Thymus (tissue), 11 donors: ENCODE measurements at regions not wholly inside any gene's neighbourhood (a gene's known extent, or its start where the extent isn't known, plus 50 kb on each side); places are given as distances from the start of the nearest gene placed in this dataset.
"Not testable (repeated sequence)": the region's sequence is repeated elsewhere in the genome, so short reads cannot be mapped to it uniquely, and the experiment has no call there.

Source experiments
- DNase-seq, 9 donors: peaks; one replicate each; pipeline ENCODE4 v3.0.0-alpha.2; 2013; ENCODE audit warnings: low spot score in 9 of 9, low read depth in 6 of 9, missing footprints in 1 of 9
- H3K27ac ChIP-seq, 2 donors: one replicate each; pipeline ENCODE4 v1.5.1; 2013; ENCODE audit warnings: control low read depth in 1 of 2, low read depth in 1 of 2, low read length in 1 of 2, mild to moderate bottlenecking in 1 of 2, moderate library complexity in 1 of 2
- H3K27me3 ChIP-seq, 2 donors: one replicate each; pipeline ENCODE4 v1.5.1; 2013; ENCODE audit warnings: low read length in 1 of 2; ENCODE audit not compliant: control insufficient read depth in 2 of 2, insufficient read depth in 1 of 2
- H3K36me3 ChIP-seq, 2 donors: one replicate each; pipeline ENCODE4 v1.5.1; 2013; ENCODE audit warnings: low read length in 1 of 2, mild to moderate bottlenecking in 1 of 2, moderate library complexity in 1 of 2; ENCODE audit not compliant: control insufficient read depth in 2 of 2, insufficient read depth in 2 of 2
- H3K4me1 ChIP-seq, 2 donors: one replicate each; pipeline ENCODE4 v1.5.1; 2013; ENCODE audit warnings: low read length in 2 of 2; ENCODE audit not compliant: control insufficient read depth in 2 of 2, insufficient read depth in 2 of 2
- H3K4me3 ChIP-seq, 2 donors: one replicate each; pipeline ENCODE4 v1.5.1; 2013; ENCODE audit warnings: low read length in 2 of 2, control low read depth in 1 of 2, mild to moderate bottlenecking in 1 of 2
- H3K9me3 ChIP-seq, 2 donors: one replicate each; pipeline ENCODE4 v1.5.1; 2013; ENCODE audit warnings: low read length in 1 of 2, mild to moderate bottlenecking in 1 of 2; ENCODE audit not compliant: control insufficient read depth in 2 of 2, insufficient read depth in 1 of 2
- WGBS: extraction: QIAGEN DNeasy Blood & Tissue Kit; methylation state at CpG from one replicate; pipeline ENCODE4 v1.1.7; 2013; 5-methylcytosine and 5-hydroxymethylcytosine counted together
- donor health status: healthy.

DNA sequence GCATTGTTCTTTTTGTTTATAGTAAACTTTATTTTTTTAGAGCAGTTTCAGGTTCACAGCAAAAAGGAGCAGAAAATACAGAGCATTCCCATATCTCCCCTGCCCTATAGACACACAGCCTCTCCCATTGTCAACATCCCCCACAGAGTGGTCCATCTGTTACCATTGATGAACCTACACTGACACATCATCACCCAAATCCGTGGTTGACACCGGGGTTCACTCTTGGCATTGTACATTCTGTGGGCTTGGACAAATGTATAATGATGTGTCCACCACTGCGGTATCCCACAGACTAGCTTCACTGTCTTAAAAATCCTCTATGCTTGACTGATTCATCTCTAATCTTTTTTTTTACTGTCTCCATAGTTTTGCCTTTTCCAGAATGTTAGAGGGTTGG is 120.7 kb upstream of the SPATA31C2 start:
- WGBS: 92% methylated on average over 3 of the region's 3 CpGs
- Histone ChIP-seq H3K9me3 (no peaks in the 10 kb centered on the region), H3K27me3 (no peaks in the 10 kb centered on the region), H3K27ac (no peak overlapping the region), H3K36me3 (no peaks in the 10 kb centered on the region), H3K4me3 (no peak overlapping the region), H3K4me1 (no peaks in the 10 kb centered on the region)
- no peak for DNase-seq

DNA sequence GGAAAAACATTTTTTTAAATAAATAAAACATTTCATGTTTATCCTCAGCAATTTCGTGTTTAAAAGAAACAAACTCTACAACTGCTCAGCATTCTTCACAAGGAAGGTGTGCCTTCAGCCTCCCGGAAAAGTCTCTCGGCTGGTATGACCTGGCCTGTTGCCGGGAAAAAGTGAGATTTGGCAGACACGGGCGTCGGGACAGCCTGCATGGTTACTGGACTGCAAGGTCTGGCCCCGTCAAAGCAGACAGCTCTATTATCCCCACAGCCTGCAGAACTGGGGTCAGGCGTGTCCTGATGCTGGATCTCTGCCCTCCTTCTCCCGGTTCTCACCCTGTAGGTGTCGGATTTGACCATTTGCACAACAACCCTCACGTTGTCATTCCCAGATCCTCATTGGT is 120.3 kb upstream of the SPATA31C2 start:
- H3K27me3 ChIP-seq: no peaks in the 10 kb centered on the region
- DNase-seq: no peak
- 85% methylated on average over 12 of the region's 12 CpGs for WGBS
- no peaks in the 10 kb centered on the region for H3K36me3 ChIP-seq
- H3K4me3 ChIP-seq: no peak overlapping the region
- no peaks in the 10 kb centered on the region for H3K9me3 ChIP-seq
- H3K4me1 ChIP-seq: no peaks in the 10 kb centered on the region
- H3K27ac ChIP-seq: no peak overlapping the region

DNA sequence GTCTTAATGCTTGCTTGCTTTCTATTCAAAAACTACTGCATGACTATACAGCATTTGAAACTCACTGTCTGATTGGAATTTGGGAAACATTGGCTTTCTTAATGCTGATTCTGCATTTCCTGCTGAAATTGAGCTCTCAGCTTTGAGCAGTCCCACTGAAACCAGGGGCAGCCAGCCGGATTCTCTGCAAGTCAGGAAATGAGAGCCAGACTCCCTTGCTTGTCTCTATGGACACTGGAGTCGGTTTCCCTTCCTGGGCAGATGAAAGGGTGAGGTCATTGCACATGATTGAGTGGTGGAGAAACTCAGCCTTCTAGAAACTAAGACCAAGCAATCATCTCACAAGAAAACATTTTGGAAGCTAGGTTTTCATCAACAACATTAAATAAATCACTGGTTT is 119.7 kb upstream of the SPATA31C2 start:
- H3K27ac ChIP-seq: no peak overlapping the region
- H3K36me3 ChIP-seq: no peaks in the 10 kb centered on the region
- peak in 1 of 9 donors; percentile 9 for DNase-seq
- no peaks in the 10 kb centered on the region for H3K4me1 ChIP-seq
- WGBS: 91% methylated on average over 2 of the region's 2 CpGs
- no peaks in the 10 kb centered on the region for H3K27me3 ChIP-seq
- no peak overlapping the region for H3K4me3 ChIP-seq
- no peaks in the 10 kb centered on the region for H3K9me3 ChIP-seq

DNA sequence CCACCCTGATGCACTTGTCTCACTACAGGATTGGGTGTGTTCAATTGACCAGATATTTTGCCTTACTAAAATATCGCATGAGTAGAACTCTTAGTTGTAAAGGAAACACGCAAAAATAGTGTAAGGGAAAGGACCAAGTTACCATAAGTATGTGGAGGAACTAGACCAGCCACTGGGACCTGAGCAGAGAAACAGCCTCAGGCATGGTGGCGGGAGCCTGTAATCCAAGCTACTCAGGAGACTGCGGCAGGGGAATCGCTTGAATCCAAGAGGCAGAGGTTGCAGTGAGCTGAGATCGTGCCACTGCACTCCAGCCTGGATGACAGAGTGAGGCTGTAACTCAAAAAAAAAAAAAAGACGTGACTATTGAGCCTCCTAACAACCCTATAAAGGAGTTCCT is 117.9 kb upstream of the SPATA31C2 start:
- Histone ChIP-seq H3K36me3 (no peaks in the 10 kb centered on the region), H3K4me1 (no peaks in the 10 kb centered on the region), H3K27ac (no peak overlapping the region), H3K27me3 (no peaks in the 10 kb centered on the region), H3K4me3 (no peak overlapping the region), H3K9me3 (peaks cover 1 to 9% of the 10 kb centered on the region in 2 donors)
- WGBS: 92% methylated on average over 7 of the region's 7 CpGs
- DNase-seq: no peak

DNA sequence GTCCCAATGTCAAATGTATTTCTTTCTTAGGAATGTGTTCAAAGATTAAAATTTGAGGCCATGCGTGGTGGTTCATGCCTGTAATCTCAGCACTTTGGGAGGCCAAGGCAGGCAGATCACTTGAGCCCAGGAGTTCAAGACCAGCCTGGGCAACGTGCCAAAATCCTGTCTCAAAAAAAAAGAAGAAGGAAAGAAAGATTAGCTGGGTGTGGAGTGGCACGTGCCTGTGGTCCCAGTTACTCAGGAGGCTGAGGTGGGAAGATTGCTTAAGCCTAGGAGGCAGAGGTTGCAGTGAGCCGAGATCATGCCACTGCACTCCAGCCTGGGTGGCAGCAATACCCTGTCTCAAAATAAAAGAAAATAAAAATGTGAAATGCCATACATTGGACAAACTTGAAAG is 117.5 kb upstream of the SPATA31C2 start:
- H3K4me1 ChIP-seq, H3K27ac ChIP-seq, DNase-seq, H3K9me3 ChIP-seq, H3K36me3 ChIP-seq, H3K27me3 ChIP-seq, H3K4me3 ChIP-seq: not testable (repeated sequence)
- 29% methylated on average over 4 of the region's 4 CpGs for WGBS

DNA sequence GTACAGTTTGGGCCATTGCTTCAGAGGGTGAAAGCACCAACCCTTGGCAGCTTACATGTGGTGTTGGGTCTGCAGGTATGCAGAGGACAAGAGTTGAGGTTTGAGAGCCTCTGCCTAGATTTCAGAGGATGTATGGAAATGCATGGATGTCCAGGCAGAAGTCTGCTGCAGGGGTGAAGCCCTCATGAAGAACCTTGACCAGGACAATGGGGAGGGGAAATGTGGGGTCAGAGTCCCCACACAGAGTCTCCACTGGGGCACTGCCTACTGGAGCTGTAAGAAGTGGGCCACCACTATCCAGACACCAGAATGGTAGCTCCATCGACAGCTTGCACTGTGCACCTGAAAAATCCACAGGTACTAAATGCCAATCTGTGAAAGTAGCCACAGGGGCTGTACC is 113.6 kb upstream of the SPATA31C2 start:
- Histone ChIP-seq H3K9me3 (peaks cover 1 to 9% of the 10 kb centered on the region in 2 donors), H3K27ac (no peak overlapping the region), H3K36me3 (no peaks in the 10 kb centered on the region), H3K27me3 (no peaks in the 10 kb centered on the region), H3K4me3 (no peak overlapping the region), H3K4me1 (no peaks in the 10 kb centered on the region)
- 86% methylated on average over 1 of the region's 1 CpG for WGBS
- no peak for DNase-seq

DNA sequence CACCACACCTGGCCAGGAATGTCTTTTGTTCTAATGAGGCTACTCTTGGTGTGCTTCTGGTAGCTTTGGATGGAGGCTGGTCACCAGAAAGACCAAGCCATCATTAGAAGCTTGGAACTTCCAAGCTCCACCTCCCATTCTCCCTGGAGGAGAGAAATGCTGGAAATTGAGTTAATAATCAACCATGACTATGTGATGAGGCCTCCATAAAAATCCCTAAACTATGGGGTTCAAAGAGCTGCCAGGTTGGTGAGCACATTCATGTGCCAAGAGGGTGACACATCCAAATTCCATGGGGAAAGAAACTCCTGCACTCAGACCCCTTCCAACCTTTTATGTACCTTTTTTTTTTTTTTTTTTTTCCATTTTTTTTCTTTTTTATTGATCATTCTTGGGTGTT is 105.5 kb upstream of the SPATA31C2 start:
- Histone ChIP-seq H3K4me3 (no peak overlapping the region), H3K27ac (no peak overlapping the region), H3K4me1 (no peaks in the 10 kb centered on the region), H3K36me3 (no peaks in the 10 kb centered on the region), H3K9me3 (no peaks in the 10 kb centered on the region), H3K27me3 (no peaks in the 10 kb centered on the region)
- DNase-seq: no peak

DNA sequence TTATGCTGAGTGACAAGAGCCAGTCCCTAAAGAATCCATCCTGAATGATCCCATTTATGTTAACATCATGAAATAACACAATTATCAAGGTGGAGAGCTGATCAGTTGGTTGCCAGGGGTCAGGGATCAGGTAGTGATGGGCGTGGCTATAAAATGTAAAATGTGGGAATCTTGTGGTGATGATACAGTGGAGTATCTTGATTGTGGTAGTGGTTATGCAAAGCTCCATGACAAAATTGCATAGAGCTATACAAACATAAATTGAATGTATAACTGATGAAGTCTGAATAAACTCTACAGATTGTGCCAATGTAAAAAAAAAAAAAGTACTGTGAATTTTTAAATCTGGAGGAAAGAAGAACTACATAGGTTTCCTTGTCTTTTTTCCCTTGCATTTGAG is 104.6 kb upstream of the SPATA31C2 start:
- 98% methylated on average over 1 of the region's 1 CpG for WGBS
- H3K4me1 ChIP-seq: peaks cover 0 to 3% of the 10 kb centered on the region in 2 donors

DNA sequence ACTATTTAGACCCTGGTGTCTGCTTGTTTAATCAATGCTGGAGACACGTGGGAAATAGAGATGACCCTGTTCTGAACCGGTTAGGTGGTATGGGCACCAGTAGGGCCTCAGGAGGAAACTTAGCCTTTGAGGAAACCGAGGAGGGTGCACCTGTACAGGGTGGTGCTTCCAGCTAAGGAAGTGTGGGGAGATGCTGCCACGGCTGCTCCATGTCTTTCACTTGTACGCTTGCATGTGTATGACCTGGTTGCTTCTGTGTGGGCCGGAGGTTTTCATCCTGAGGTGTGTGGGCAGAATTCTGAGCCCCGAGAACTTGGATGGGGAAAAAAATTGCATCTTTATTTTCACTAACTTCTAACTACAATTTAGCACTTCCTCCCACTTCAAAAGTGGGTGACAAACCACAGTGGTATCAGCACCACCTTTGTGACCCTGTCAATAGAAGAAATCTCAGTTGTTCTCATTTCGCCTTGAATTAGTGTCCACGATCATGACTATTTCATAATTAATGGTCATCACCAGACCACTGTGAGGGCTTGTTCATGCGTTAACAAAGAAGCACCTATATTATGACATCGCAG is 99.8 kb upstream of the SPATA31C2 start:
- WGBS: 70% methylated on average over 11 of the region's 11 CpGs

More for the DNA sequence above, 104.6 kb upstream of the SPATA31C2 start:
- Histone ChIP-seq H3K9me3 (no peaks in the 10 kb centered on the region), H3K36me3 (no peaks in the 10 kb centered on the region), H3K27me3 (no peaks in the 10 kb centered on the region), H3K27ac (no peak overlapping the region), H3K4me3 (no peak overlapping the region)
- no peak for DNase-seq

More for the DNA sequence above, 99.8 kb upstream of the SPATA31C2 start:
- Histone ChIP-seq H3K27ac (no peak overlapping the region), H3K9me3 (no peaks in the 10 kb centered on the region), H3K4me1 (peaks cover 0 to 8% of the 10 kb centered on the region in 2 donors), H3K27me3 (no peaks in the 10 kb centered on the region), H3K4me3 (no peak overlapping the region), H3K36me3 (no peaks in the 10 kb centered on the region)
- DNase-seq: peak in 1 of 9 donors; percentile 7
